ENCODE measurements at regions not wholly inside any gene's neighbourhood (a gene's known extent, or its start where the extent isn't known, plus 50 kb on each side); places are given as distances from the start of the nearest gene placed in this dataset.

GRCh38 chr5:6019612-6020011 is 358.7 kb downstream of the MED10 start:
- TF ChIP-seq POLR2A (IDR thresholded peaks at IDR 0.05) (no peak), POLR2AphosphoS5 (IDR thresholded peaks at IDR 0.05) (no peak)
- TF ChIP-seq, protein P1, sequence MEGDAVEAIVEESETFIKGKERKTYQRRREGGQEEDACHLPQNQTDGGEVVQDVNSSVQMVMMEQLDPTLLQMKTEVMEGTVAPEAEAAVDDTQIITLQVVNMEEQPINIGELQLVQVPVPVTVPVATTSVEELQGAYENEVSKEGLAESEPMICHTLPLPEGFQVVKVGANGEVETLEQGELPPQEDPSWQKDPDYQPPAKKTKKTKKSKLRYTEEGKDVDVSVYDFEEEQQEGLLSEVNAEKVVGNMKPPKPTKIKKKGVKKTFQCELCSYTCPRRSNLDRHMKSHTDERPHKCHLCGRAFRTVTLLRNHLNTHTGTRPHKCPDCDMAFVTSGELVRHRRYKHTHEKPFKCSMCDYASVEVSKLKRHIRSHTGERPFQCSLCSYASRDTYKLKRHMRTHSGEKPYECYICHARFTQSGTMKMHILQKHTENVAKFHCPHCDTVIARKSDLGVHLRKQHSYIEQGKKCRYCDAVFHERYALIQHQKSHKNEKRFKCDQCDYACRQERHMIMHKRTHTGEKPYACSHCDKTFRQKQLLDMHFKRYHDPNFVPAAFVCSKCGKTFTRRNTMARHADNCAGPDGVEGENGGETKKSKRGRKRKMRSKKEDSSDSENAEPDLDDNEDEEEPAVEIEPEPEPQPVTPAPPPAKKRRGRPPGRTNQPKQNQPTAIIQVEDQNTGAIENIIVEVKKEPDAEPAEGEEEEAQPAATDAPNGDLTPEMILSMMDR (IDR thresholded peaks at IDR 0.05): no peak
